ENCODE measurements at regions not wholly inside any gene's neighbourhood (a gene's known extent, or its start where the extent isn't known, plus 50 kb on each side); places are given as distances from the start of the nearest gene placed in this dataset.

- Histone ChIP-seq H3F3A (ENCODE audit: low read depth) (no peaks in the 10 kb centered on the region), H3K9me3 (ENCODE audit: low read depth) (no peaks in the 10 kb centered on the region), H3K36me3 (no peaks in the 10 kb centered on the region), H3K4me3 (no peak overlapping the region), H3K27ac (no peak overlapping the region), H3K9ac (no peak overlapping the region), H2AFZ (replicated peaks) (no peak overlapping the region), H3K4me2 (no peak overlapping the region), H4K20me1 (ENCODE audit: low read depth) (no peaks in the 10 kb centered on the region), H3K4me1 (peaks cover 13% of the 10 kb centered on the region), H3K79me2 (ENCODE audit: low read depth) (no peaks in the 10 kb centered on the region), H3K27me3 (no peaks in the 10 kb centered on the region)
- no peak for DNase-seq (ENCODE audit: low spot score)
- TF ChIP-seq, protein P1, sequence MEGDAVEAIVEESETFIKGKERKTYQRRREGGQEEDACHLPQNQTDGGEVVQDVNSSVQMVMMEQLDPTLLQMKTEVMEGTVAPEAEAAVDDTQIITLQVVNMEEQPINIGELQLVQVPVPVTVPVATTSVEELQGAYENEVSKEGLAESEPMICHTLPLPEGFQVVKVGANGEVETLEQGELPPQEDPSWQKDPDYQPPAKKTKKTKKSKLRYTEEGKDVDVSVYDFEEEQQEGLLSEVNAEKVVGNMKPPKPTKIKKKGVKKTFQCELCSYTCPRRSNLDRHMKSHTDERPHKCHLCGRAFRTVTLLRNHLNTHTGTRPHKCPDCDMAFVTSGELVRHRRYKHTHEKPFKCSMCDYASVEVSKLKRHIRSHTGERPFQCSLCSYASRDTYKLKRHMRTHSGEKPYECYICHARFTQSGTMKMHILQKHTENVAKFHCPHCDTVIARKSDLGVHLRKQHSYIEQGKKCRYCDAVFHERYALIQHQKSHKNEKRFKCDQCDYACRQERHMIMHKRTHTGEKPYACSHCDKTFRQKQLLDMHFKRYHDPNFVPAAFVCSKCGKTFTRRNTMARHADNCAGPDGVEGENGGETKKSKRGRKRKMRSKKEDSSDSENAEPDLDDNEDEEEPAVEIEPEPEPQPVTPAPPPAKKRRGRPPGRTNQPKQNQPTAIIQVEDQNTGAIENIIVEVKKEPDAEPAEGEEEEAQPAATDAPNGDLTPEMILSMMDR (IDR thresholded peaks at IDR 0.05), result no peak
- TF ChIP-seq EZH2 (IDR thresholded peaks at IDR 0.05) (no peak), EZH2phosphoT487 (IDR thresholded peaks at IDR 0.05) (no peak)
- Mint-ChIP-seq H3K4me1 (peaks cover 23% of the 10 kb centered on the region), H3K9me3 (no peaks in the 10 kb centered on the region), H3K36me3 (no peaks in the 10 kb centered on the region), H3K4me3 (no peak overlapping the region), H3K27me3 (ENCODE audit: insufficient read depth, low read depth) (peaks cover 4% of the 10 kb centered on the region), H3K27ac (no peak overlapping the region)
Observed at GRCh38 chr15:58336161-58336560, 95.6 kb upstream of the LIPC start.

GRCh38 chr15:58340176-58340575, 91.6 kb upstream of the LIPC start:
- H3K27me3 Mint-ChIP-seq (ENCODE audit: insufficient read depth, low read depth), result peaks cover 2% of the 10 kb centered on the region
- H3K4me1 Mint-ChIP-seq, result peaks cover 7% of the 10 kb centered on the region
- no peak overlapping the region for H3K4me3 Mint-ChIP-seq
- Histone ChIP-seq H2AFZ (replicated peaks) (no peak overlapping the region), H3K27ac (no peak overlapping the region), H3K9me3 (ENCODE audit: low read depth) (no peaks in the 10 kb centered on the region), H3F3A (ENCODE audit: low read depth) (no peaks in the 10 kb centered on the region), H3K4me1 (no peaks in the 10 kb centered on the region), H4K20me1 (ENCODE audit: low read depth) (no peaks in the 10 kb centered on the region), H3K4me2 (no peak overlapping the region), H3K36me3 (no peaks in the 10 kb centered on the region), H3K4me3 (no peak overlapping the region), H3K9ac (no peak overlapping the region), H3K27me3 (no peaks in the 10 kb centered on the region), H3K79me2 (ENCODE audit: low read depth) (no peaks in the 10 kb centered on the region)
- H3K27ac Mint-ChIP-seq, result no peak overlapping the region
- no peak for DNase-seq (ENCODE audit: low spot score)
- H3K9me3 Mint-ChIP-seq, result no peaks in the 10 kb centered on the region
- TF ChIP-seq EZH2 (IDR thresholded peaks at IDR 0.05) (no peak), EZH2phosphoT487 (IDR thresholded peaks at IDR 0.05) (no peak)
- H3K36me3 Mint-ChIP-seq, result no peaks in the 10 kb centered on the region

GRCh38 chr15:58342508-58342907, 89.3 kb upstream of the LIPC start:
- Histone ChIP-seq H3K27me3 (no peaks in the 10 kb centered on the region), H3K4me3 (no peak overlapping the region), H3K36me3 (no peaks in the 10 kb centered on the region), H3K9ac (no peak overlapping the region), H3F3A (ENCODE audit: low read depth) (no peaks in the 10 kb centered on the region), H3K4me1 (no peaks in the 10 kb centered on the region), H4K20me1 (ENCODE audit: low read depth) (no peaks in the 10 kb centered on the region), H3K4me2 (no peak overlapping the region), H3K27ac (no peak overlapping the region), H2AFZ (replicated peaks) (peak overlapping the region; percentile 59), H3K79me2 (ENCODE audit: low read depth) (no peaks in the 10 kb centered on the region), H3K9me3 (ENCODE audit: low read depth) (no peaks in the 10 kb centered on the region)
- peaks cover 2% of the 10 kb centered on the region for H3K27me3 Mint-ChIP-seq (ENCODE audit: insufficient read depth, low read depth)
- DNase-seq (ENCODE audit: low spot score), result no peak
- peak overlapping the region; percentile 44 for H3K27ac Mint-ChIP-seq
- H3K36me3 Mint-ChIP-seq, result no peaks in the 10 kb centered on the region
- peaks cover 7% of the 10 kb centered on the region for H3K4me1 Mint-ChIP-seq
- H3K4me3 Mint-ChIP-seq, result no peak overlapping the region
- TF ChIP-seq, protein P1 (IDR thresholded peaks at IDR 0.05), result no peak
- TF ChIP-seq EZH2 (IDR thresholded peaks at IDR 0.05), result no peak
- TF ChIP-seq EZH2phosphoT487 (IDR thresholded peaks at IDR 0.05), result no peak
- H3K9me3 Mint-ChIP-seq, result peaks cover 2% of the 10 kb centered on the region

GRCh38 chr15:58344213-58345070, 87.3 kb upstream of the LIPC start:
- H3K9ac ChIP-seq, result no peak overlapping the region
- Mint-ChIP-seq H3K9me3 (peaks cover 4% of the 10 kb centered on the region), H3K27me3 (ENCODE audit: insufficient read depth, low read depth) (peaks cover 2% of the 10 kb centered on the region), H3K36me3 (no peaks in the 10 kb centered on the region), H3K4me1 (peaks cover 7% of the 10 kb centered on the region), H3K27ac (no peak overlapping the region), H3K4me3 (no peak overlapping the region)
- TF ChIP-seq EZH2phosphoT487 (IDR thresholded peaks at IDR 0.05), result no peak
- no peak for TF ChIP-seq EZH2 (IDR thresholded peaks at IDR 0.05)
- TF ChIP-seq, protein P1 (IDR thresholded peaks at IDR 0.05), result no peak
- H3K9me3 ChIP-seq (ENCODE audit: low read depth), result no peaks in the 10 kb centered on the region
- no peak overlapping the region for H3K4me3 ChIP-seq
- H3K79me2 ChIP-seq (ENCODE audit: low read depth), result no peaks in the 10 kb centered on the region
- H3K4me1 ChIP-seq, result no peaks in the 10 kb centered on the region
- H3K27ac ChIP-seq, result no peak overlapping the region
- no peak overlapping the region for H2AFZ ChIP-seq (replicated peaks)
- H3F3A ChIP-seq (ENCODE audit: low read depth), result no peaks in the 10 kb centered on the region
- no peaks in the 10 kb centered on the region for H3K27me3 ChIP-seq
- H4K20me1 ChIP-seq (ENCODE audit: low read depth), result no peaks in the 10 kb centered on the region
- no peak overlapping the region for H3K4me2 ChIP-seq
- no peak for DNase-seq (ENCODE audit: low spot score)
- H3K36me3 ChIP-seq, result no peaks in the 10 kb centered on the region

All from neural progenitor cell (in vitro differentiated cells).